ENCODE measurements at regions not wholly inside any gene's neighbourhood (a gene's known extent, or its start where the extent isn't known, plus 50 kb on each side); places are given as distances from the start of the nearest gene placed in this dataset.

DNA sequence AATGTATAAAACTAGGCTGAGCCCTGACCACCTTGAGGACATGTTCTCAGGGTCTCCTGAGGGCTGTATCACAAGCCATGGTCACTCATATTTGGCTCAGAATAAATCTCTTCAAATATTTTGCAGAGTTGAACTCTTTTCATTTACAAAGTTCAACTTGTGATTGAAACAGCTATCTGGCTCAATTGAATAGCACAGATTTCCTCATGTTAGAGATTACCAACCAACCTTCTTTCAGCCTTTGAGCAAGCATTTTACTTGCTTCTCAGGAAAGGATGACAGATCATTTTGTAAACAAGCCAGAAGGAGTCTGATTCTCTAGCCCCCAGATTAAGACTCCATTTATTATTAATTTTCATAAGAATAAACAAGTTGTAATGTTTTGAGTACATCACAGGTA lies 111.0 kb upstream of the DOK5 start:
- DNase-seq (ENCODE audit: low spot score), result no peak

DNA sequence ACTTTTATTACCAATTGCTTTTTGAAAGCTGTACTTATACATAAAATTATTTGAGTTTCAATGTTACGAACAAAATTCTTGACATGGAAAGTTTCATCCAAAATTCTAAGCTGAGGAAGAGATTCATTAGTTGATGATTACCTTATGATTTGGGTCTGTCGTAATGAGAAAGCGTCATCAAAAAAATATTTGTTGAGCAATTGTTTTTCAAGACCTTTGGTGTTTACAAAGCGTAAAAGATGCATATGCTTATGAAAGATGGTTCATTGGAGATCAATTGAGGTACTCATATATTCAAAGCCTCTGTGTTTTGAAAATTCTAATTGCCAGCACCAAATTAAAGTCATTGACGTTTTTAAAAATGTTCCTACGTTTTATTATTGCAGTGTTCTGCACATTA lies 110.5 kb upstream of the DOK5 start:
- no peak for DNase-seq (ENCODE audit: low spot score)

DNA sequence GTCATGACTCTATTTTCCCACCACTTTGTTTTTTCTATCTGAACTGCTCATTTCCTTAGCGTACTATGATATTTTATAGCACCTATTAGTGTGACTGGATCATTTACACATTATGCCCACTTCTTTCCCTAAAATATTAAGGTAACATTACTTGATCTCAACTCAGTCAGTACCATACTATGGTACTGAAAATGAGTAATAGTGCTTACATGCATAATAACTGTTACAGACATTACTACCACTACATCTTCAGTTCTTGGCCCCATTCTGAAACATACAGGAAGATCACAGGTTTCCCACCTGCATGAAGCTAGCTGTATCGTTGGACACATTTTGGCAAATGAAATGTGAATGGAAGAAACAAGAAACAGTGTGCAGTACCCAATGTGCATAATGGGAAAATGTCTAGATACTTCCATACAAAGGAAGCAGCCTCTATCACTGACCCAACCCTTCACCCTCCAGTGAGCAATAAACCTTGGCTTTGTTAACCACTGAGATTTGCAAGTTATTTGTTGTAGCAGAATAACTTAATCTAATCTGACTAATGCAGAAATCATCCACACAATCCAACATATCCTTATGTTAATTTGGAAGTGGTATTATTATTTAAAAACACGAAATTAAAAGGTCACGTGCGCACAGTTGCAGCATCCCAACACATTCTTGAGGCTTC lies 108.6 kb upstream of the DOK5 start:
- DNase-seq (ENCODE audit: low spot score), result no peak

DNA sequence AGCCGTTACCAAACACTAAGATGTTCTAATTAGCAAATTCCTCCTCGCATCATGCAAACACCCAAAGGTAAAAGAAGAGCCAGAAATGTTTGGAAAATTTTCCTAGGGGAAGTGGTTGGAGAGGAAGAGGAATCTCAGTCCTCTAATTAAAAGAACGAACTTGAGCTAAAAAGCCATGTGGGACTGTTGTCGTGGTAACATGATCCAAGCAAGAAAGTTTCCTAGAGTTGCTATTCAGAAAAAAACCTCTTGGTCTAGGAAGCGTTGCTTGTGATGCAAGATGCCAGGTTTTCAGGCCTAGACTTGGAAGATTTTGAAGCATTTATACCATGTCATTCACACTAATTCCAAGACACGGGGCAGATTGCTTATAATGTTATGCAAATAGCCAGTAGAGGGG lies 106.8 kb upstream of the DOK5 start:
- no peak for DNase-seq (ENCODE audit: low spot score)

DNA sequence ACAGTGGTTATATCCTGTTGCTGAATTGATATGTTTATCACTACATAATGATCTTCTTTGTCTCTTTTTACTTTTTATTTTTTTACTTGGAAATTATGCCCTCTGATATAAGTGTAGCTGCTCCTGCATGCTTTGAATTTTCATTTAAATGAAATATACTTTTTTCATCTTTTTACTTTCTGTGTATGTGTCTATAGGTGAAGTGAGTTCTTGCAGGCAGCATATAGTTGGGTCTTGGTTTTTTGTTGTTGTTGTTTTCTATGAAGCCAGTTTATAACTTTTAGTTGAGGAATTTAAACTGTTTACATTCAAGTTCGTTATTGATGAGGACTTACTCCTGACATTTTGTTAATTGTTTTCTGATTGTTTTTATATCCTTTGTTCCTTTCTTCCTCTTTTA lies 103.1 kb upstream of the DOK5 start:
- no peak for DNase-seq (ENCODE audit: low spot score)

DNA sequence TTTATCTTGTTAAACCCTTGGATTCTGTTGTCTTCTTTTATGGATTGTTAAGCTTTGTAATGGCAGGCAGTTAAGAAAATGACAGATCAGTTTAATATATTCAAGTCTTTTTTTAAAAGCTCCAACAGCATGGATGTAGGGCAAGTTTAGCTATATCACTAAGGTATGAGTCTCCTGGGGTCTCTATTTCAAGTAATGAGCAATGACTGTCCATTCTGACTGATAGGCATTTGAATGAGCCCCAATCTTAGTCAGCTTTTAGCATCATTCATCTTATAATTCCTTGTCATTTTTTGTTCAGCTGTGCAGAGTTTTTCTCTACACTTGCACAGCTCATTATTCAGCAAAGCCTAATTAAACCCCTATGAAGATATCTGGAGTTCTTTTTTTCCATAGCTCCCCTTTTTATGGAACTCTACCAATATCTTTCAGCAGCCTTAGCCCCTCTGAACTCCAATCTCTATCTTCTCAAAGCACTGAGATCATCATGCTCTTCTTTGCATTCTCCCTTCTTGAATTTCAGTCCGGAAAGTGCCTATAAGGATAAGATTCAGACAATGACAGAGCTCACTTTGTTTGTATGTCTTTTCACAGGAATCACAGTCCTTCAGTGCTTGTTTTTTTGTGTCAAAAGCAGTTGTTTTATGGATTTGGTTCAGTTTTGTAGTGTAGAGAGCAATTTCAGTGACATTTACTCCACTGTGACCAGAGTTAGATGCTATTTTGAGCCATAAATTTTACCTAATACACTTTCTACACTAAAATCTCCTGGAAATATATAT lies 97.2 kb upstream of the DOK5 start:
- DNase-seq (ENCODE audit: low spot score), result no peak

DNA sequence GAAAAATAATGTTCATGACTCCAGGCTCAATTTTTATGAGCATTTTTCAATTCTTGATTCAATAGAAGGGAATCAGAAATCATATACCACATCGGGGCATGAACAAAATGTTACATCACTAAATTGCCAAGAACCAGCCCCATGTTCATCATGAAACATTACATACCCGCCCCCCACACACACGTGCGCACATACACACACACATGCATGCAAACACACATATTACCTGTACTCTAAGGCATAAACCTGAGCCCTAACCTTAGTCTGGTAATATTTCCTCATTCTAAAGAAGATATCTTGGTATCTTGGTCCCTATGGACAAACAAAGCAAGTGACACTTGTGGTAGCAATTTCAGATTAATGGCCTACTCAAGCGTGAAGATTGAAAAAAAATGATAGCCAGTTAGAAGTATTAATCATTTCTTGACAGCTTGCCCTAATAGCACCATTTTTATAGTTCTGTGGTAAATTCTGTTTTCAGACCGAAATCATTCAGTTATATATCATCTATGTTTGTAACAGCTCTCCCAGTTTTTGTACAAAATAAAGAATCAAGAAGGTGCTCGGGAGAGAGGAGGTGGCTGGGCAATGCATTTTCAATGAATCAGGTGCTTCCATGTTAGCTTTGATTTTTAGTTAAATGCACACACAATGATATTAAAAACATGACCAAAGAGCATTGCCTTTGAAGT lies 95.4 kb upstream of the DOK5 start:
- DNase-seq (ENCODE audit: low spot score), result no peak

DNA sequence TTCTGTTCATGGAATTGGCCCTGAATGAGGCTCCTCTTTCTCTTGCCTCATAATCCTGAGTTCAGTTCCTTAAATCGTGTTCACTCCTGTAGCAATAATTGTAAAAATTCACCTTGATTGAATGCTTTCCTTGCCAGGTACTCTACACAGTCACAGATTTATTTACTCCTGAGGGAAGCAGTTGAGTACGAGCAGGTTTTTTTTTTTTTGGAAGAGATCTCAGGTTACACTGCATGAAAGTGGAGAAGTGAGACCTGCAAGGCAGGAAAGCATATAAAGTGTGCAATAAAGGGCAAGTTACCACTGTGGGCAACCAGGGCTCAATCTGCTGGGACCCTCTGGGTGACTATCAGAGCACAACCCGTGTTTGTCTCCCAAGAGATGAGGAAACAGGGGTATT lies 93.0 kb upstream of the DOK5 start:
- no peak for DNase-seq (ENCODE audit: low spot score)

DNA sequence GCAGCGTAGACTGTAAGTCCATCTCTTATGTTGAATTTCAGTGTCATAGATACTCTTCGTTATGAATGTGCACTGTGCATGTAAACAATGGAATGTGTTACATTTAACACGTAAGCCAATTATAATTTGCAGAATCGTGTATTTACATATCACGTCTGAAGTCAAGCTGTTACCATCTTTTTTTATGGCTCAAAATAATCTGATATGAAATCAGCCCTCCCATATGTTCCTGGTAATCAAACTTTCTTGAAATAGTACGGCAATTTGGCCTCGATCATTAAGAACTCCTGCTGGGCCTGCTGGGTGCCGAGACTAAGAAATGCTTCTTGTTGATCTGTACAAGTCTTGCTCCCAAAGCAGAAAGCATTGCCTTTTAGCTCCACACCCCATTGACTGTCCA lies 89.6 kb upstream of the DOK5 start:
- no peak for DNase-seq (ENCODE audit: low spot score)

DNA sequence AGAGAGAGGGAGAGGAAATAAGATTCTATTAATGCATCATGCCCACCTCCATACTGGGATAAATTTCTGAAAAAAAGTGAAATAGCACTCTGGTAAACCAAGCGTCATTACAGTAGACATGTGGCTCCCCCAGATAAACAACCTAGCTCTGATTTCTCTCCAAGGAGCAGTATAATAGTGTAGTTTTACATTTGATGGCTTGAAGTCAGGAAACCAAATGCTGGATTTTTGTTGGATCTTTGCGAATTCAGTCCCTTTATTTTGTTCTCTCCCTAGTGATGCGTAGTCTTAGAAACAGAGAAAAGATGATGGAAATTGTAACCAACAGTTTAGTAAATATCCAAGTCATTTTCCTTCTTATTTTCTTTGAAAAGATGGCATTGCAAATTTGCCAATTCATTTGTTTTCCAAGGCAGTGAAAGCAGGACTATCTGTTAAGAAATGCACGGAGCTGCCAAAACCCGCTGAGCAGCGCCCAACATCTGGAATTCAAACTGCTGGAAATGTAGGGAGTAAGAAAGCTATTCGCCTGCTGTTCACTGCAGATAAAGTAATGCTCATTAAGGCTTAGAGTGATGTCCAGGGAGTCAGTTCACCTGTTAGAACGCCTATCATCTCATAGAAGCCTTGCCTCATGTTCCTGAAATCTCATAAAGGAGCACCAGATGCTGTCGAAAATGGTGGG lies 85.7 kb upstream of the DOK5 start:
- DNase-seq (ENCODE audit: low spot score), result no peak

DNA sequence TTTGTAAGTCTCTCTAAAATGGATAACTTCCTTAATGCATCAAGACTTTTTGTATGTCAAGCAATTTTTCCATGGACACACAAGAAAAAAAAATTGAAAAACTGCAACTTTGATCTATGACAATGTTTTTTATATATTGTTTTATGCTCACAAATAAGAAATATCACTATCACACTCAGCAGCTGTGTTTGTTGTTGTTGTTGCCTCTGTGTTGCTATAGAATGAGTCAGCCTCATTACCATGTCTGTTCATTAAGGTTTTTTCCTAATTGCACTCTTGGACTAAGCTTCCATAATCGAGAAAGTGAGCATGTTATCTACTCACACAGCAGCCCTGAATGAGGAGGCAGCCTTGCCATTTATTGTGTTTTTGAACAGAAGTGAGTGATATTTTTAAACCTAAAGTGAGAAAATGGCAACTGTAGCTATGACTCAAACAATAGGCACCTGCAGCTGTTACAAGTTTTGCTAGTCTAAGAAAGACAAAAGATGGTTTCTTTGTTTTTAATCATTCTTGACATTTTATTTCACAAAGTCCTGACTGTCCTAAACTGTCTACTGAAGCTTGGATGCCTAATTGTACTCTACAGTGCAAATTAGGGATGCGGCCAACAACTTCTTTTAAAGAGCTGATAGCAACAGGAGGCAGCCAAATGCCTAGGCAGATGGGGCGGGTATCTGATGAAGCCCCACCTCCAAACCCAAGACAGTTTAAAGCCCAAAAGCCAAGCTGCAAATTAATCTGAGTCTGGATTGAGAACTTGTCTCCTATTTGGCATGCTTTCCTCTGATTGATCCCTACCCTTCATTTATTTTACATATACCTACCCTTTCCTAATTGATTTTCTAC lies 77.9 kb upstream of the DOK5 start:
- no peak for DNase-seq (ENCODE audit: low spot score)

DNA sequence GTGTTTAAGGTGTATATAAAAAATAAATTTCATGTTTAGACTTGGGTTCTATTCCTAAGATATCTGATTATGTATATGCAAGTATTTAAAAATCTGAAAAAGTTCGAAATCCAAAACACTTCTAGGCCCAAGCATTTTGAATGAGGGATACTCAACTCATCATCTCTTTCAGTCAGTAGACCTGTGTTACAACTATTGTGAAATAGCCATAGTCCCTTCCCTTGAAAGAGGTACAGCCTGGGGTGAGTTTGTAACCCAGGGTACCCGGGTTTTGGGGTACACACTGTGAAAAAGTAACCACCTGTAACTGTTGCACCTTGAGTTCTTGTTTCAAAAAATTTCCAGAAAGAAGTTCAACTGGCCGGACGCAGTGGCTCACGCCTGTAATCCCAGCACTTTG lies 76.6 kb upstream of the DOK5 start:
- DNase-seq (ENCODE audit: low spot score), result no peak

DNA sequence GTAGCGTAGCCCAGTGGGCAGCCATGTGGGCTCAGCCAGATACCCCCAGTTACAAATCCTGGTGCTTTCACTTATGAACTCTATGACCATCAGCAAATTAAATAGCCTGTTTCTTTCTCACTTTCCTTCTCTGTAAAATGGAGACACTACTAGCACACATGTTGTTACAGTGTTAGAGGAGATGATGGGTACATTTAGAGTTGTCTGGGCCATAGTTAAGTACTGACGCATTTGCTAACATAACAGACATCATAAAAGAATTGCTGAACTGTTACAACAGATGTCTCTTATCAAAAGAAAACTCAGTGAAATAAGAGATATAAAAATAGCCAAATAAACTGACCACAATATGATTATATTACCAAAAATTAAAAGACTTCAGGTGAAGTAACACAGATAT lies 69.9 kb upstream of the DOK5 start:
- DNase-seq (ENCODE audit: low spot score), result no peak

DNA sequence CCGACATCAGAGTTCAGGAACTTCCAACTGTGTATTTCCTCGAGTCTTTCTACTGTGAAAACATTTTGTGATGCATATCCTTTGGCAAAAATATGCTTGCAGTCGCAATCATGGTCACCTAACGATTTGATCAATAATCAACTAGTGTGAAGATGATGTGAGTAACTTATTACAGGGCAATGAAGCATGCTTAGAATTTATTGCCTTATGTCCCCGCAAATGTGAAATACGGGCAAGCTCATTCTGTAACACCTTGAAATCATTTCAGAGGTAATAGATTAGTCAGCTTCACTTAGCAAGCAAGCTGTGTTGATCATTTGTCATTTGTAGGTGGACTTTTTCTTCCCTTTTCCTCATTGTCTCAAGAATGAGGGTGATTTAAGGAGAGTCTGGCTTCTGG lies 67.9 kb upstream of the DOK5 start:
- DNase-seq (ENCODE audit: low spot score), result no peak

DNA sequence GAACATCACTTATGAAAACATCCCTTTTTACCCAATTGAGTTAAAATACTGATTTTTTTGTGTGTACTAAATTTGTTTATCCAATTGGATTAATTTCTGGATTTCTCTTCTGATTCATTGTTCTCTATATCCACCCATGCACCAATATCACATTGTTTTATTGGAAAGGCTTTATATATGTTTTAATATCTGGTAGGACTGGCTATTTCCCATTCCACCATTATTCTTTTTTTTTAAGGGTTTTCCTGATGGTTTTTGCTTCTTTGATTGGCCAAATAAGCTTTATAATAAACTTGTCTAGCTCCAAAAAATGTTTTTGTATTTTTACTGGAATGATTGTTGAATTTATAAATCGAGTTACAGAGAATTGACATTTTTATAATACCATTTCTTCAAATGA lies 59.4 kb upstream of the DOK5 start:
- no peak for DNase-seq (ENCODE audit: low spot score)

DNA sequence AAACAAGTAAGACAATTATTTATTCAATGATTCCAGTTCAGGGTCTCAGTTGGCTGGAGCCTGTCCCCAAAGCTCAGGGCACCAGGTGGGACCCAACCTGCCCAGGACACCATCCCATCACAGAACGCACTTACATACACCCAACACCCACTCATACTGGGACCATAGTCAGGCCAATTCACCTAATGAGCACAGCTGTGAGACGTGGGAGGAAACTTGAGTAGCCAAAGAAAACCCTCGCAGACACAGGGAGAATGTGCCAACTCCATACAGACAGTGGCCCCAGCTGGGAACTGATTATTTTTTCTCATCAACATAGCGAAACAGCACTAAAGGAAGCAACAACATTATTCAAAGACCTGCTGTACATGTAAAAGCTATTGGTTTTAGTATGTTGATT lies 58.6 kb upstream of the DOK5 start:
- DNase-seq (ENCODE audit: low spot score), result no peak

DNA sequence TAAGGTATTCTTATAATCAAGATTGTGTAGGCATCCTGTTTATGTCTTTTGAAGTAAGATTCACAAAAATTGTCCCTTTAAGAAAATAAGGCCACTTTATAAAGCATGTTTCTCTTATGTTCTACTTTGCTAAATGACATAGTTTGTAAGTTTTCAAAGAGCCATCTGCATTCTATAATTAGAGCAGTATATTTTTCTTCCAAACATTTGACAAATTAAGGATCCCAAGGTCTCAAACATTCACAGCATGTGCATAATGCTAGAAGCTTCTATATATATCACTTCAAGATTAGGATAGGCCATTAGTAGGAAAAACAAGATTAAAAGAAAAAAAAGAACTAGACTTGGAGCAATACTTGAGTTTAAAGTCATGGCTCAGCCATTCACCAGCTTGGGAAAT lies 55.9 kb upstream of the DOK5 start:
- DNase-seq (ENCODE audit: low spot score), result no peak

Data from AG08395 (cell line).